Left forelimb (tissue), 1 donor: ENCODE measurements at regions not wholly inside any gene's neighbourhood (a gene's known extent, or its start where the extent isn't known, plus 50 kb on each side); places are given as distances from the start of the nearest gene placed in this dataset.

Experiments used
- DNase-seq: peaks from one replicate; pipeline ENCODE4 v3.0.0-alpha.2; 2018; ENCODE audit warnings: low spot score

DNA sequence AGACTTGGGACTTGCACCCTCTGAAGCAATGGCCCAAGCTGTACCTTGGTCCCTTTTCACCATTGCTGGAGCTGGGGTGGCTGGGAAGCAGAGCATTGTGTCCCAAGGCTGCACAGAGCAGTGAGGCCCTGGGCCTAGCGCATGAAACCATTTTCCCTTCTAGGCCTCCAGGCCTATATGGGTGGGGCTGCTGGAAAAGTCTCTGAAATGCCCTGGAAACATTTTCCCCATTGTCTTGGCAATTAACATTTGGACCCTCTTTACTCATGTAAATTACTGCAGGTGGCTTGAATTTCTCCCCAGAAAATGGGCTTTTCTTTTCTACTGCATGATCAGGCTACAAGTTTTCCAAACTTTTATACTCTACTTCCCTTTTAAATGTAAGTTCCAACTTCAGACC is 510.5 kb downstream of the SLITRK6 start:
- DNase-seq = no peak

- no peak for DNase-seq
Measured at GRCh38 chr13:85287528-85287927, 511.7 kb downstream of the SLITRK6 start.

- no peak for DNase-seq
Measured at GRCh38 chr13:85286081-85286480, 513.1 kb downstream of the SLITRK6 start.

DNA sequence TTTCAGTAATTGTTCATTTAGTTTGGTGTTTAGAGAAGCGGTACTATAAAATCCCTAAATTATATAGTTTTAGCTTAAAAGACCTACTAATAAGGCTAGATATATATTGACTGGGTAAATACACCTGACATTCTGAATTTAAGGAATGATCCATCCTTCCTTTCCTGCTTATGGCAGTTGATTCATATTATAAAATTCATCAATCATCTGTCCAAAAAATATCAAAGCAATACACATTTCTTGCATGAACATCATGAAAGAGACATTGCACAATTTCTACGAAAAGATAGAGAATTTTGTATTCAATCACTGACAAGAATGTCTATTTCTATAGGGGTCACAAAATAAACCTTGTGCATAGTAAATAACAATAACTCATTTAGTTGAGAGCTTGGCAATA is 514.9 kb downstream of the SLITRK6 start:
- DNase-seq = no peak

DNA sequence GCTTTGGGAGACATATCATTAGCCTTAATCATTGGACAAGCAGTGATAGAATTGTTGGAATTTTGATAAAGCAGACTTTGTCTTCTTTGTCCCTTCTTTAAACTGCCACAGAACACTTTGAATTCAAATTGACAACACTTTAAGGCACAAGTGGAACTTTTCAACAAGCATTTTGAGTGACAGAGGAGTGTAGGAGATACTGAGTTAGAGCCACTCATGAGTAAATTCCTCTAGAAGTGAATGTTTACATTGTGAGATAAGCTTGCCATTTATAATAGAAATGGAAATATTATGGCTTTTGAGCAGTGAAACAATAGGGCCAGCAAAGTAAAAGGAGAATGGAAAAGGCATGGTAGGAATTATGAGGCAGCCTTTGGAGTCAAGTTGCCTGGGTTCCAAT is 515.8 kb downstream of the SLITRK6 start:
- DNase-seq = no peak

GRCh38 chr13:85282876-85283275 is 516.3 kb downstream of the SLITRK6 start:
- no peak for DNase-seq

GRCh38 chr13:85278851-85279250 is 520.4 kb downstream of the SLITRK6 start:
- DNase-seq = no peak

- DNase-seq = no peak
Measured at GRCh38 chr13:85277748-85278147, 521.5 kb downstream of the SLITRK6 start.

DNA sequence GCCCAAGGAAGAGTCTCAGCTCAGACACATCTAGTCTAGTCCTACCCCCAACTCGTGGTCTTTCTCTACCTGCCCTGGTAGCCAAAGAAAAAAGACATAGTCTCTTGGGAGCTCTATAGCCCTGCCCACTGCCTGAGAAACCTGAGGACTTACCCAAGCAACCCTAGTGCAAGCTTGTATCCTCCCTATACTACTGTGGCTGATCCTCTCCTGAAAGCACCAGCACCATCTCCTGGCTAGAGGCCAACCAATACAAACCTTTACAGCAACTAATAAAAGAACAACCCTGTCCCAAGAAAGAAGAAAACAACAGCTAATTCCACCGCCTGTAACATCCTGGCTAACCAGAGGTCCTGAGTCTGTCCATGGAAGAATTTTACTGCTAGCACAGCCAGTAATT is 532.4 kb downstream of the SLITRK6 start:
- DNase-seq = no peak

DNA sequence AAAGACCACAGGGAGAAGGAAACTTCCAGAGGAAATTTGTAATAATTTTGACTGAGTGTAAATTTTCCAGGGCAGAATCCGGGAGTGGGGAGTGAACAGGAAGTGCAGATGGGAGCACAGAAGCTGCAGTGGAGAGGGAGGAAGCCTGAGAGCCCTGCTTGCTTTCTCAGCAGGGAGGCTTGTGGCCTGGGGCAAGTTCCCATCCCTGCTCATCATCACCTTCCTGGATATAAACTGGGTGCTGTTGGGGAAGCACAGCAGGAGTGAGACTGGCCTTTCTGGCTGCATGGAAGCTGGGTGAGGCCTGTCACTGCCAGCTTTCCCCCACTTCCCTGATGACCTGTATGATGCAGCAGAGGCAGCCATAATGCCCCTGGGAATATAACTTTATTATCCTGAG is 532.9 kb downstream of the SLITRK6 start:
- no peak for DNase-seq

DNA sequence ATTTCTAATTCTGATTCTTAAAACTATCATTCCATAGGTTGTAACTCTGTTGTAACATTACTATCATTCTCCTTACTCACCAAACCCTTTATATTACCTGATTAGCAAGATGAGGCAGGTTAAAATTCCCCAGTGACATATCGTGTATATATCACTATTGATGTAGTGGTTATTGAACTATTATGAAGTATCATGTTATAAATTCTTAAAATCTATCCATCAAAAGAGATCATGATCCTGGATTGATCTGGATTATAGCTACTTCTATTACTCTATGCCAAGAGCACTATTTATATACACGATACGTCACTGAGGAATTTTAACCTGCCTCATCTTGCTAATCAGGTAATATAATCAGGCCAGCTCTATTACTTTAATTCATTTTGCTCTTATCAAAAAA is 533.9 kb downstream of the SLITRK6 start:
- DNase-seq = no peak

DNA sequence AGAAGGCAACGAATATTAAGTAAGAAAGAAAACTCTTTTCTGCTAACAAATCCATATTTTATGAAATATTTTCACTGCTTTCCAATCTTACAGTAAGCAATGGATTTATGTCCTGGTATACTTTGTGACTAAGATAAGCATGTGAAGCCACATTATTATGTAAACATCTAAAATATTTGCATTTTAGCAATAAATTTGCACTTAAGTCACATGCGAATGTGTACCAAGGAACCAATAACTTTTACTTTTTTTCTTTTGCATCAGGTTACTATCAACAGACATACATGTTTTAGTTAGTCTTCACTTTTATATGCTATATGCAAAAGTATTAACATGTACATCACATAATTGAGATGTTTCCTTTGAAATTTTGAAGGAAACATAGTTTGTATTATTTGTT is 536.7 kb downstream of the SLITRK6 start:
- DNase-seq = no peak

- DNase-seq = no peak
Measured at GRCh38 chr13:85261757-85262346, 537.4 kb downstream of the SLITRK6 start.

DNA sequence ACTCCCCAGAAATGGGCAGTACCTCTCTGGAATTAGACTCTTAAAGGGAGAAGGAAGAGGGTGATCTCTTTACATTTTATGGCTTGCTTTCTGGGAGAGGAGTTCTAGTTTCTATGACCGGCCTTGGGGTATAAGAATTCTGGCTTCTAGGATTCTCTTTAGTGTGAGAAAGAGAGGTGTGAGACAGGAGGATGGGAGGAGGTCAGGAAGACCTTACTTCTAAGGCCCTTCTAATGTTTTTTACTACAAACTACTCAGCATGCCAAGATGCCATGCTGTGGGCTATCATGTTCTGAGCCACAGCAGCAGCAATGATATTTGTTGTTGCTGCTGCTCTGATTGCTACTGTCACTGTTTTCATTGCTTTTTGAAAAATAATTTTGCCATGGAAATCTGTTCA is 538.3 kb downstream of the SLITRK6 start:
- no peak for DNase-seq

DNA sequence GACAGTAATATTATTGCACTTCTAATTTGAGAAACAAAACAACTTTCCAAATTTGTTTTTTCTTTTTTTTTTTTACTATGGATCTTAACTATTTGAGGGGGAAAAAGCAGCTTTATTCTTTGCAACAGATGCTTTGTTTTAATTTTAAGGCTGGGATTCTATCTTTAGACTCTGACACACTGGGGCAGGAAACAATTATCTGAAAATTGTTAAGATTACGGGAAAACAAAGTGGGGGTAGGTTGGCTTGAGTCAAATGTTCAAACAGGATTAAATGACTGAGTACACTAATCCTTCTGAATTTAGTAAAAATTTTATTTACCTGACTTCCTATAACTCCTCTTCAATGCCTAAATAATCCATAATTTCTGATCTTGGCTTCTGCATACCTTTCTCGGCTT is 543.2 kb downstream of the SLITRK6 start:
- no peak for DNase-seq

GRCh38 chr13:85254641-85255040 is 544.6 kb downstream of the SLITRK6 start:
- DNase-seq = no peak

DNA sequence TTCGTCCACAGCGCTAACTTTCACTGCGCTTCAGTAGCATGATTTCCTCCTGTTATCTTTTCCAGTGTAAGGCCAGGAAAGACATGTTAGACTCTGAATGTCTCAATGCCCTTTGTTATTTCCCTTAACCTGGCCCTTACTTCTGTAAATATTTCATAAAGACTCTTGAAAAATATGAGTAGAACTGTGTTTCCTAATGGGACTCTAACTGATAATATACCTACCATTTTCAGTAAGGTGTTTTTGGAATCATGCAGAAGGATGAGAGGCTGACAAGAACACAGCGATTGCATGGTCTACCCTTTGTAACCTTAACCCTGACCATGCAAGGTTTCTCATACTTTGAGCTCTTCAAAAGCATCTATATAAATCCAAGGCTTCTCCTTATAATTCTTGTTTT is 550.1 kb downstream of the SLITRK6 start:
- DNase-seq = no peak

DNA sequence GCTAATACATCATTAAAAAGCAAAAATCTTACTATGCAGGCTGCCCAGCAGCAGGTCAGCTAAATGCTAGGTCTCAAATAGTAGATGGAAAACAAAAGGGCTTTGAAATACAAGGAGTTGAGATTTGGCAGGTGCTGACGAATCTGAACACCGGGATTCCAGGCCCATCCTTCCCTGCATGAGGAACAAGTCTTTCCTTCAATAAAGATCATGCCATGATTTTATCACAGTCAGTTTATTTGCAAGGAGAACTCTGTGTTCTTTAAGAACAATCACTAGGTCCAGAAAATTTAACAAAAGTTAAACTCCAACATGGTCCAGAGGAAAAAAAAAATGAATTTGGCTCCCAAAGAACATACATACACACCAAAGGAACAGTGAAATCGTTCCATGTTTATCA is 551.4 kb downstream of the SLITRK6 start:
- no peak for DNase-seq

GRCh38 chr13:85243831-85244230 is 555.4 kb downstream of the SLITRK6 start:
- DNase-seq = no peak

DNA sequence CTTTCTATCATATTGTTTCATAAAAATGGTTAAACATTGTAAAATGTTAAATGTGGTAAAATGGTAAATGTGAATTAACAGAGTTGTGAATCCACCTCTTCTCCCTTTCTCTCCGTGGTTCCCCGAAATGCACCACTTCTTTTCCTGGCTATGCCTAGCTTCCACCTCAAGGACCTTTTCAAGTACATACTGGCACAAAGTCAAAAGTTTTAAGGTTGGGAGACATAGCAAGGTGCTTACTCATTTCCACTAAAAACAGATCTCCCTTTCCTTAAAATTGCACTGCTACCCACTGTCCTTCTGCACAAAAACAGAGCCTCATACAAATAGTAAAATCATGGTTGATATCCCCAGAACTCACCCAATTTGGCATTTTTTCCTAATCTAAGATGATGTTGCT is 558.2 kb downstream of the SLITRK6 start:
- no peak for DNase-seq

GRCh38 chr13:85236413-85236812 is 562.8 kb downstream of the SLITRK6 start:
- no peak for DNase-seq

- no peak for DNase-seq
Measured at GRCh38 chr13:85230691-85231093, 568.5 kb downstream of the SLITRK6 start.

DNA sequence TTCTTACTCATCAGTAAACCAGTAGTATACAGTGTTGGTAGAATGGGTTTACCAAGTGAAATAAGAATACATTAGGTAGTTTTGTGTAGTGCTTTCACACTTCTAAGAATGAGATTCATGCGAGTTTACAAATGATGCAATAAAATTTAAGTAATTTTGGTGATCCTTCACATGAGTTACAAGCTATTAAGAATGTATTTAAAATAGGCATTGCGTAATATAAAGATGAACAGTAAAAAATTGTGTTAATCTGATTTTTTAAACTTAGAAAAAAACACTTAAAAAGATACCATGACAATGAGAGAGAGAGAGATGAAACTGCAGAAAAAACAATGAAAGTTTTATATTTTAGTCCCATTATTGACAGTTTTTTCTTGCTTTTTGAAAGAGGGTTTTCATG is 570.5 kb downstream of the SLITRK6 start:
- DNase-seq = no peak

DNA sequence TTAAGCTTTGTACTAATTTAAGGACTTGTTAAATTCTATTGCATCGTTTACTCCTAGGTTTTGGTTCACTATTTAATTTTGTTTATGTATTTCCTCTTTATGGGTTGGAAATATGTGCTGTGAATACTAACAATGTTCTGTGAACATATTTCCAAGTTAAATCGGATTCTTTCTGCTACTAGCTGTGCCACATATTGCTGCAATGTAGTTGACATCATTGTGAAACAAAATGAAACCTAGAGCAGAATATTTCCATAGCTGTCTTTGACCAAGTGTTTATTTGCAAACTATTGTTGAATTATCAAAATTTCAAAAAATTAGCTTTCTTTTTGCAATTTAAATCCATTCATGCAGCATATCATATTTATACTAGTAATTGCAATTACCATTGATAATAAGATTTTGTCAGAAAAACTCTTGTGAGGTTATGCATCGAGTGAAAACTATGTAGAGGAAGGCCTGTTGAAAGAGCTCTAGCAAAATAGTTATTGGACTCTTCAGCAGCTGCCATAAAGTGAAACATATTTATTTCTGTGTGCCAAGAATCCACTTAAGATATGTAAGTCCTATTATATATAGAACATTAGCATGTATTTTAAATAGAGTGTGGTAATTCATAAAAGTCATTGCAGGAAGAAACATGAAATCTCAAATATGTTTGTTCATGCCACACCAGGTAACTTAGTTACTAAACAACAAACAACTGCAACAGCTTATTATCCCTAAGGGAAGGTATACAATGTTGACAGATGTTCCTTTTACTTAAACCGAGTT is 575.1 kb downstream of the SLITRK6 start:
- DNase-seq = no peak
